ENCODE measurements at regions not wholly inside any gene's neighbourhood (a gene's known extent, or its start where the extent isn't known, plus 50 kb on each side); places are given as distances from the start of the nearest gene placed in this dataset.

- Histone ChIP-seq H3K4me3 (no peak overlapping the region), H3K27me3 (no peaks in the 10 kb centered on the region), H3K36me3 (ENCODE audit: low read depth, missing control alignments) (no peaks in the 10 kb centered on the region), H3K9me3 (no peaks in the 10 kb centered on the region), H3K27ac (no peak overlapping the region), H3K4me1 (no peaks in the 10 kb centered on the region)
- intact Hi-C loops (cut with DNase I; ENCODE audit: low total_unique reads): no loop called here
- TF ChIP-seq CTCF (IDR thresholded peaks at IDR 0.05) (no peak), POLR2A (IDR thresholded peaks at IDR 0.05) (no peak)
- DNase-seq: no peak
- WGBS, 2 donors: 73 to 84% methylated on average over 3 of the region's 3 CpGs
These were observed 407.6 kb upstream of the DEPDC1 start for GRCh38 chr1:68904477-68904876.

GRCh38 chr1:68906431-68906830 is 409.5 kb upstream of the DEPDC1 start:
- Histone ChIP-seq H3K27me3 (no peaks in the 10 kb centered on the region), H3K36me3 (ENCODE audit: low read depth, missing control alignments) (no peaks in the 10 kb centered on the region), H3K4me1 (no peaks in the 10 kb centered on the region), H3K9me3 (no peaks in the 10 kb centered on the region), H3K4me3 (no peak overlapping the region), H3K27ac (no peak overlapping the region)
- no peak for DNase-seq
- intact Hi-C loops (cut with DNase I; ENCODE audit: low total_unique reads): no loop called here
- 56 to 60% methylated on average over 3 of the region's 3 CpGs for WGBS, 2 donors
- TF ChIP-seq CTCF (IDR thresholded peaks at IDR 0.05): no peak
- TF ChIP-seq POLR2A (IDR thresholded peaks at IDR 0.05): no peak

GRCh38 chr1:68907491-68907890 is 410.6 kb upstream of the DEPDC1 start:
- Histone ChIP-seq H3K9me3 (no peaks in the 10 kb centered on the region), H3K4me3 (no peak overlapping the region), H3K27ac (no peak overlapping the region), H3K36me3 (ENCODE audit: low read depth, missing control alignments) (no peaks in the 10 kb centered on the region), H3K4me1 (no peaks in the 10 kb centered on the region), H3K27me3 (no peaks in the 10 kb centered on the region)
- WGBS, 2 donors: 60 to 78% methylated on average over 5 of the region's 5 CpGs
- no peak for DNase-seq
- TF ChIP-seq POLR2A (IDR thresholded peaks at IDR 0.05) (no peak), CTCF (IDR thresholded peaks at IDR 0.05) (no peak)
- intact Hi-C loops (cut with DNase I; ENCODE audit: low total_unique reads): no loop called here

GRCh38 chr1:68908316-68908715 is 411.4 kb upstream of the DEPDC1 start:
- DNase-seq: no peak
- Histone ChIP-seq H3K4me1 (no peaks in the 10 kb centered on the region), H3K4me3 (no peak overlapping the region), H3K27ac (no peak overlapping the region), H3K36me3 (ENCODE audit: low read depth, missing control alignments) (no peaks in the 10 kb centered on the region), H3K27me3 (no peaks in the 10 kb centered on the region), H3K9me3 (no peaks in the 10 kb centered on the region)
- no peak for TF ChIP-seq POLR2A (IDR thresholded peaks at IDR 0.05)
- no peak for TF ChIP-seq CTCF (IDR thresholded peaks at IDR 0.05)
- WGBS, 2 donors: 54 to 63% methylated on average over 2 of the region's 2 CpGs
- intact Hi-C loops (cut with DNase I; ENCODE audit: low total_unique reads): no loop called here

- Histone ChIP-seq H3K27ac (no peak overlapping the region), H3K36me3 (ENCODE audit: low read depth, missing control alignments) (no peaks in the 10 kb centered on the region), H3K9me3 (no peaks in the 10 kb centered on the region), H3K4me1 (peaks cover 4% of the 10 kb centered on the region), H3K27me3 (no peaks in the 10 kb centered on the region), H3K4me3 (no peak overlapping the region)
- intact Hi-C loops (cut with DNase I; ENCODE audit: low total_unique reads): no loop called here
- WGBS, 2 donors: 29 to 34% methylated on average over 4 of the region's 4 CpGs
- TF ChIP-seq POLR2A (IDR thresholded peaks at IDR 0.05): no peak
- no peak for TF ChIP-seq CTCF (IDR thresholded peaks at IDR 0.05)
- DNase-seq: peak; percentile 14
These were observed 419.5 kb upstream of the DEPDC1 start for GRCh38 chr1:68916221-68916902.
